ENCODE measurements at regions not wholly inside any gene's neighbourhood (a gene's known extent, or its start where the extent isn't known, plus 50 kb on each side); places are given as distances from the start of the nearest gene placed in this dataset.

DNA sequence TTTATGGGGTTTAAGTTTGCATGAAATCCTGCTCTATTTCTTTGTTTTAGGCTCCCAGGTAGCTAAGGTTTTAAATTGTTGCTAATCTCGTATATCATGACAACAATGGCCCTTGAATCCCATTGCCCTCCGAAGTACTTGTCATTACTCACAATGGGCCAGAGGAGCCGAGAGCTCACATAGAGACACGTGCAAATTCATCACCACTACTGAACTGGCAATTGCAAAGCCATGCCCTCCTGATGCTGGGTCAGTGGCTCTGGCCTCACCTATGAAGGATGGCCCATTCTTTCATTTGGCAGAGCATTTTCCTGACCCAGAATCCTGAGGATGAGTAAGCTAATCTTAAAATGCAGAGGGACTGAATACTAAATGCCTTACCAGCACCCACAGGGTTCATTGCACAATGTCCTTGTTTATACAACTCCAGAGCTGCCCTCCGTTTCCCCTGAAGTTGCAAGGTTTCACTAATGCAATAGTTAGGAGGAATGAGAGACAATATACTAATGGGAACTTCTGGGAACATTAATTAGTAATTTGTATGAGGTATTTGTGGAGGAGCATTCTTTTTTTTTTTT is 71.6 kb upstream of the GAREM1 start:
- no peak for DNase-seq

GRCh38 chr18:32530947-32531651 is 60.4 kb upstream of the GAREM1 start:
- DNase-seq: peak; percentile 65

- DNase-seq: no peak
Measured at GRCh38 chr18:32529722-32530420, 59.2 kb upstream of the GAREM1 start.

GRCh38 chr18:32520771-32521170 is 50.1 kb upstream of the GAREM1 start:
- DNase-seq: no peak

All from OCI-M1 (cell line).